Keratinocyte (primary cell): ENCODE measurements at regions not wholly inside any gene's neighbourhood (a gene's known extent, or its start where the extent isn't known, plus 50 kb on each side); places are given as distances from the start of the nearest gene placed in this dataset.

Experiments
- DNase-seq: peaks from one replicate; pipeline ENCODE4 v3.0.0-alpha.2; 2011; ENCODE audit warnings: low read depth, missing footprints, low spot score
- FAIRE-seq: peaks from 2 replicates; lab custom pipeline; 2011; peaks lifted over from hg19 to GRCh38; lab: Jason Lieb, UNC
- H2AFZ ChIP-seq: 2 replicates; pipeline ENCODE4 v1.6.0; 2012; ENCODE audit warnings: low read length, control low read depth, inconsistent platforms; ENCODE audit not compliant: control insufficient read depth
- H3K27ac ChIP-seq: 2 replicates; pipeline ENCODE4 v1.5.1; 2011; ENCODE audit warnings: low read length; ENCODE audit not compliant: control insufficient read depth, insufficient read depth
- H3K27me3 ChIP-seq: 3 replicates; pipeline ENCODE4 v1.6.0; 2011; ENCODE audit warnings: low read length; ENCODE audit not compliant: control insufficient read depth, insufficient read depth; ENCODE audit errors: extremely low read depth
- H3K36me3 ChIP-seq, 2 experiments: 2 replicates in 1 of 2; 3 replicates in 1 of 2; pipeline ENCODE4 v1.5.1; 2011; ENCODE audit warnings: low read length in 2 of 2, mild to moderate bottlenecking in 1 of 2; ENCODE audit not compliant: control insufficient read depth in 2 of 2, insufficient read depth in 2 of 2; ENCODE audit errors: extremely low read depth in 1 of 2
- H3K4me1 ChIP-seq: 3 replicates; pipeline ENCODE4 v1.5.1; 2011; ENCODE audit warnings: low read length; ENCODE audit not compliant: control insufficient read depth, insufficient read depth; ENCODE audit errors: extremely low read depth
- H3K4me2 ChIP-seq: 3 replicates; pipeline ENCODE4 v1.6.0; 2011; ENCODE audit warnings: low read depth, low read length; ENCODE audit not compliant: control insufficient read depth, insufficient read depth; ENCODE audit errors: extremely low read depth
- H3K4me3 ChIP-seq, 3 experiments: fragments of 200-600 bp in 1 of 3; sonication (generic) in 1 of 3; 2 replicates in 2 of 3; 3 replicates in 1 of 3; pipeline ENCODE4 v1.5.1; 2011 to 2016; ENCODE audit warnings: low read length in 3 of 3, mild to moderate bottlenecking in 3 of 3, control low read depth in 2 of 3, inconsistent platforms in 1 of 3, low read depth in 1 of 3, mixed read lengths in 1 of 3, mixed run types in 1 of 3, moderate library complexity in 1 of 3; ENCODE audit not compliant: control insufficient read depth in 2 of 3, insufficient read depth in 2 of 3; ENCODE audit errors: extremely low read depth in 1 of 3
- H3K79me2 ChIP-seq: 2 replicates; pipeline ENCODE4 v1.6.0; 2012; ENCODE audit warnings: low read length; ENCODE audit not compliant: control insufficient read depth, insufficient read depth
- H3K9ac ChIP-seq: 3 replicates; pipeline ENCODE4 v1.6.0; 2011; ENCODE audit warnings: low read length; ENCODE audit not compliant: control insufficient read depth, insufficient read depth; ENCODE audit errors: extremely low read depth
- H3K9me1 ChIP-seq: 3 replicates; pipeline ENCODE4 v1.6.0; 2011; ENCODE audit warnings: low read length; ENCODE audit not compliant: control insufficient read depth, insufficient read depth; ENCODE audit errors: extremely low read depth
- H3K9me3 ChIP-seq: 2 replicates; pipeline ENCODE4 v1.5.1; 2012; ENCODE audit warnings: low read depth, low read length; ENCODE audit not compliant: control insufficient read depth
- H4K20me1 ChIP-seq: 3 replicates; pipeline ENCODE4 v1.6.0; 2011; ENCODE audit warnings: low read length; ENCODE audit not compliant: control insufficient read depth, insufficient read depth; ENCODE audit errors: extremely low read depth
- EZH2 ChIP-seq: IDR thresholded peaks from one replicate; pipeline ENCODE4 v1.6.1; 2012; ENCODE audit warnings: inconsistent platforms, mild to moderate bottlenecking, low read length, moderate library complexity
- dilution Hi-C: fragments of 300-500 bp; cut with MboI; formaldehyde crosslinking; loops from one replicate; pipeline ENCODE4 v1.7.0; 2020; ENCODE audit warnings: low sequenced_read_pairs; ENCODE audit not compliant: extremely low pct_ligation_motif_present
- TF ChIP-seq, protein P1 (sequence below), 3 experiments: IDR thresholded peaks in 1 of 3; conservative IDR thresholded peaks in 1 of 3; optimal IDR thresholded peaks in 1 of 3; 2 replicates in 2 of 3; 3 replicates in 1 of 3; pipeline versions ENCODE3 to v1.5.1; 2011; ENCODE audit warnings: low read length in 3 of 3, mild to moderate bottlenecking in 3 of 3, moderate library complexity in 2 of 3, control low read depth in 1 of 3, inconsistent platforms in 1 of 3; ENCODE audit not compliant: insufficient read depth in 2 of 3; ENCODE audit errors: extremely low read depth in 1 of 3

DNA sequence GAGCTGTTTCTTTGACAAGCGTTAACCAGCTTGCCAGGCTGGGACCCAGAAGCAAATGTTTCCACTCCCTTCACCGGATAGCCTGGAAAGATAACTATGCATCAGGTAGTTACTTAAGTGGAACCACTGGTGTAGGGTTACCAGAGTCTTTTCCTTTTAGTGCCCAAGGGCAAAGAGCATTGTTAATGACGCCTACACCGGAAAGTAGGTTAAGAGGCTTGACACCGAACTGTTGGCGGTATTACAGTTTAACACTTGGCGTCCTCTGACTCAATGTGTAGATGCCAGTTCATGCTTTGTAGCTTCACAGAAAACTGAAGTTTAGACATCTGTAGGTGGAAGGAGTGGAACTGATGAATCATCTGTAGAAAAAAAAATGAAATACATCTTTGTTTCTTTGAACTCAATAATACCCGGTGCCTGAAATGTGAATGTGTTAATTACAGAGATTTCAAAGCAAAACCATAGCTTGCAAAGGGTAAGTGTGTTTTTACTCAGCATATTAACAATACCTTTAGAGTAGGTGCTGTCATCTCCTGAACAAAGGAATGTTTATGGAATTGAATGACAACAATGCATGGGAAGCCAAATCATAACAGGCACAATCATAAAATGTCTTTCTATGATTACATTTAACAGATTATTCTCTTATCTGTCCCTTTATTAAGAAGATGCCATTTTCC lies 426.7 kb upstream of the SALL1 start:
- FAIRE-seq (peak; percentile 100), DNase-seq (peak; percentile 80)
- H3K4me3 ChIP-seq, result peak overlapping the region in 1 of 3 experiments; percentile 15
- H3K79me2 ChIP-seq, result no peaks in the 10 kb centered on the region
- peak overlapping the region; percentile 10 for H3K27ac ChIP-seq
- H4K20me1 ChIP-seq, result no peaks in the 10 kb centered on the region
- H3K27me3 ChIP-seq, result no peaks in the 10 kb centered on the region
- H3K36me3 ChIP-seq, result no peaks in the 10 kb centered on the region
- no peaks in the 10 kb centered on the region for H3K9me3 ChIP-seq
- H3K9ac ChIP-seq, result no peak overlapping the region
- TF ChIP-seq, protein P1, sequence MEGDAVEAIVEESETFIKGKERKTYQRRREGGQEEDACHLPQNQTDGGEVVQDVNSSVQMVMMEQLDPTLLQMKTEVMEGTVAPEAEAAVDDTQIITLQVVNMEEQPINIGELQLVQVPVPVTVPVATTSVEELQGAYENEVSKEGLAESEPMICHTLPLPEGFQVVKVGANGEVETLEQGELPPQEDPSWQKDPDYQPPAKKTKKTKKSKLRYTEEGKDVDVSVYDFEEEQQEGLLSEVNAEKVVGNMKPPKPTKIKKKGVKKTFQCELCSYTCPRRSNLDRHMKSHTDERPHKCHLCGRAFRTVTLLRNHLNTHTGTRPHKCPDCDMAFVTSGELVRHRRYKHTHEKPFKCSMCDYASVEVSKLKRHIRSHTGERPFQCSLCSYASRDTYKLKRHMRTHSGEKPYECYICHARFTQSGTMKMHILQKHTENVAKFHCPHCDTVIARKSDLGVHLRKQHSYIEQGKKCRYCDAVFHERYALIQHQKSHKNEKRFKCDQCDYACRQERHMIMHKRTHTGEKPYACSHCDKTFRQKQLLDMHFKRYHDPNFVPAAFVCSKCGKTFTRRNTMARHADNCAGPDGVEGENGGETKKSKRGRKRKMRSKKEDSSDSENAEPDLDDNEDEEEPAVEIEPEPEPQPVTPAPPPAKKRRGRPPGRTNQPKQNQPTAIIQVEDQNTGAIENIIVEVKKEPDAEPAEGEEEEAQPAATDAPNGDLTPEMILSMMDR (optimal IDR thresholded peaks at IDR 0.05 in 1 of 3, IDR thresholded peaks at IDR 0.05 in 1 of 3, conservative IDR thresholded peaks at IDR 0.05 in 1 of 3; ENCODE audit: extremely low read depth in 1 of 3, insufficient read depth in 2 of 3, low read length in 3 of 3), result no peak
- TF ChIP-seq EZH2, result no peak
- peaks cover 15% of the 10 kb centered on the region for H3K4me1 ChIP-seq
- H3K9me1 ChIP-seq, result no peaks in the 10 kb centered on the region
- dilution Hi-C loops, result no loop called here
- peak overlapping the region; percentile 69 for H3K4me2 ChIP-seq
- no peak overlapping the region for H2AFZ ChIP-seq

DNA sequence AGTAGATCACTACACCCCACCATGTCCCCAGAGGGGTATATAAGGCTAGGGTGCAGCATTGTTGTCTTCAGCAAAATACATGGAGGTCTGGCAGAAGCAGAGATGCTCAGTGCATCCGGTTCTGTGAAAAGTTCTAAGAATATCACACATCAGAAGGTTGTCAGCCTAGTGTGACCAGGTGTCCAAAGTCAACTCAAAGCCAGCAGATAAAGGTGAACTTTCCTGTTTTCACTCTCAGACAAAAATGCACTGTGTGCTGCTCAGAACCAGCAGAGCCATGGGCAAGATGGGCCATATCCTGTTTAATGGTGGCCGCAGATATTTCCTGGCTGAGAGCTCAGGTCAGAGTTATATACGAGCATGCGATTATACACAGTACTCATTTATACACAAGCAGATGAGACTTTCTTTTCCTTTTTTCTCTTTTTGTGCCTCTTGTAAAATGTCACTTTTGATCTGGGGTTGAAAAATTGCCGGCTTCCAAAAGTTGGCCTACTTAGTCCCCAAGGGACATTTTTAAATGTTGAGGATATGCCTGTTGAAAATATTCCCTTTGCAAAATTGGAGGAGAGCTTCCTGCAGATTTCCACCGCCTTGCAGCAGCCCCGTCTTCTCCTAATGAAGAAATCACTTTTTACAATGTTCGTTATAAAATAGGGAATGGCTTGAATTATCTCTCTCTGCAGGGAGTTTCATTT lies 425.6 kb upstream of the SALL1 start:
- Histone ChIP-seq H3K9me1 (no peaks in the 10 kb centered on the region), H3K9me3 (no peaks in the 10 kb centered on the region), H3K27me3 (no peaks in the 10 kb centered on the region), H3K79me2 (no peaks in the 10 kb centered on the region), H3K27ac (no peak overlapping the region), H3K4me2 (no peak overlapping the region), H3K4me1 (peaks cover 15% of the 10 kb centered on the region), H3K36me3 (no peaks in the 10 kb centered on the region), H4K20me1 (no peaks in the 10 kb centered on the region), H2AFZ (no peak overlapping the region), H3K4me3 (no peak overlapping the region), H3K9ac (no peak overlapping the region)
- dilution Hi-C loops, result no loop called here
- TF ChIP-seq, protein P1 (optimal IDR thresholded peaks at IDR 0.05 in 1 of 3, IDR thresholded peaks at IDR 0.05 in 1 of 3, conservative IDR thresholded peaks at IDR 0.05 in 1 of 3; ENCODE audit: extremely low read depth in 1 of 3, insufficient read depth in 2 of 3, low read length in 3 of 3), result no peak
- DNase-seq, result no peak
- FAIRE-seq, result no peak
